Activated naive CD4-positive, alpha-beta T cell treated with Interleukin-2 at 50 U/mL for 16 hours (primary cell): ENCODE measurements at regions not wholly inside any gene's neighbourhood (a gene's known extent, or its start where the extent isn't known, plus 50 kb on each side); places are given as distances from the start of the nearest gene placed in this dataset.
"Not testable (repeated sequence)": the region's sequence is repeated elsewhere in the genome, so short reads cannot be mapped to it uniquely, and the experiment has no call there.

ENCODE experiments used
- DNase-seq: peaks from one replicate; pipeline ENCODE4 v3.0.0-alpha.2; 2020

GRCh38 chr1:234782791-234783190 is 172.8 kb upstream of the IRF2BP2 start:
- no peak for DNase-seq

GRCh38 chr1:234782105-234782751 is 172.2 kb upstream of the IRF2BP2 start:
- DNase-seq = no peak

- peak; percentile 44 for DNase-seq
These were observed 171.5 kb upstream of the IRF2BP2 start for GRCh38 chr1:234781241-234782065.

- DNase-seq = no peak
These were observed 170.7 kb upstream of the IRF2BP2 start for GRCh38 chr1:234780531-234781162.

GRCh38 chr1:234780112-234780511 is 170.1 kb upstream of the IRF2BP2 start:
- DNase-seq = no peak

DNA sequence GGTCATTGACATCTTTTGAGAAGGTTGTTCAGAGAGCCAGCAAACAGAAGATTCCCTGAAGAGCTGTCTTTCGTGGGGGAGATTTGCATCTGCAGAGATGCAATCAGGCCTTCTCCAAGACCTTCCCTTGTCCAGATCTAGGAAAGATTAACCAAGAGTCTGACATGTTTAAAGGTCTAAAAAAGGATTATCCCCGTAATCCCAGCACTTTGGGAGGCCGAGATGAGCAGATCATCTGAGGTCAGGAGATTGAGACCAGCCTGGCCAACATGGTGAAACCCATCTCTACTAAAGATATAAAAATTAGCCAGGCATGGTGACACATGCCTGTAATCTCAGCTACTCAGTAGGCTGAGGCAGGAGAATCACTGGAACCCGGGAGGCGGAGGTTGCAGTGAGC is 169.6 kb upstream of the IRF2BP2 start:
- not testable (repeated sequence) for DNase-seq

DNA sequence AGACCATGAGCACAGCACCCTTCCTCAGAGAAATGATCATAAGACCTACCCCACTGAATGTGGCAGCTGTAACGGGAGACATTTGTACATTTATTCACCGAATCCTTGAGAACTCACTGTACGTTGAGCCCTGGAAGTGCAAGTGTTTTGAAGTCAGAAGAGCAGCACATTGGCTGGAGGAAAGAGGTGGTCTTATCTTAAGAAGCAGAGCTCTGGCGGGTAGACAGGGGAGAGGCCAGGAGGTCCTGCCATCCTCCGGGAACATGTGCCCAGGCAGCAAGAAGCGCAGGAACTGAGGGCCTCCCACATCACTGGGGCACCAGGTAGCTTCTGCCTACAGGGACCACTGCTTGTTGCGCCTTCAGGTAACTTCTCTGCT is 169.2 kb upstream of the IRF2BP2 start:
- no peak for DNase-seq

GRCh38 chr1:234778221-234779159 is 168.5 kb upstream of the IRF2BP2 start:
- no peak for DNase-seq

GRCh38 chr1:234777856-234778220 is 167.9 kb upstream of the IRF2BP2 start:
- DNase-seq = no peak

DNA sequence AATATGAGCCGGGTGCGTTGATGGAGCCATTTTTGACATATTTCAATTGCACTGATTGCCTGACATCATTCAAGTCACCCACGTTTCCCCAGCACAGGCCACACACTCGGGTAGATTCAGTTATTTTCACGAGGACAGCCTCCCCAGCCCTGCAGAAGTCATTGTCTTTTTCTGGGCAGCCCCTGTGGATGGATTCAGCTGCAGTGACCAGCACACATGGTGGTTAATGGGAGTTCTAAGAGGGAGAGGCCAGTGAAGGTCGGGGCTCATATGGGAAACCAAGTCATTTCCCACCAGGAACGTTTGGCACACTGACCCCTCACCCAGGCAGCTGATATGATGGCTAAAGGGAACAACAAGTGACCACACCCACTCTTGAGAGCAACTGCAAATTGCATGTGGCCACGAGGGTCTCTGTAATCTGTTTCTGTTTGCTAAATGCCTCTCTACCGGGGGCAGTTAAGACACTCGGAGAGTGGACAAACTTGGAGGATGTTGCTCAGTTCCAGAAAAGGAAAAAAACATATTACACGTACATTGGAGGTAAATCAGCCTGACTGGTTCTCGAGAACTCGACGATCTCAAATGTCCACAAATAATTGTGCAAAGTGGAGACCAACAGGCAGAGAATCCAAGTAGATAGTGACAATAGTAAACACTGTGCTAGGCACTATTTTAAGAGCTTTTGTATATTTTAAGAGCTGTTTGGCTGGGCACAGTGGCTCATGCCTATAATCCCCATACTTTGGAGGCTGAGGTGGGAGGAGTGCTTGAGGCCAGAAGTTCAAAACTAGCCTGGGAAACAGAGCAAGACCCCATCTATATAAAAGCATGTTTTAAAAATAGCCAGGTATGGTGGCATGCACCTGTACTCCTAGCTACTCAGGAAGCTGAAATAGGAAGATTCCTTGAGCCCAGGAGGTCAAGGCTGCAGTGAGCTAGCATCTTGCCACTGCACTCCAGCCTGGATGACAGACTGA is 167.2 kb upstream of the IRF2BP2 start:
- no peak for DNase-seq

GRCh38 chr1:234776256-234776875 is 166.4 kb upstream of the IRF2BP2 start:
- no peak for DNase-seq

DNA sequence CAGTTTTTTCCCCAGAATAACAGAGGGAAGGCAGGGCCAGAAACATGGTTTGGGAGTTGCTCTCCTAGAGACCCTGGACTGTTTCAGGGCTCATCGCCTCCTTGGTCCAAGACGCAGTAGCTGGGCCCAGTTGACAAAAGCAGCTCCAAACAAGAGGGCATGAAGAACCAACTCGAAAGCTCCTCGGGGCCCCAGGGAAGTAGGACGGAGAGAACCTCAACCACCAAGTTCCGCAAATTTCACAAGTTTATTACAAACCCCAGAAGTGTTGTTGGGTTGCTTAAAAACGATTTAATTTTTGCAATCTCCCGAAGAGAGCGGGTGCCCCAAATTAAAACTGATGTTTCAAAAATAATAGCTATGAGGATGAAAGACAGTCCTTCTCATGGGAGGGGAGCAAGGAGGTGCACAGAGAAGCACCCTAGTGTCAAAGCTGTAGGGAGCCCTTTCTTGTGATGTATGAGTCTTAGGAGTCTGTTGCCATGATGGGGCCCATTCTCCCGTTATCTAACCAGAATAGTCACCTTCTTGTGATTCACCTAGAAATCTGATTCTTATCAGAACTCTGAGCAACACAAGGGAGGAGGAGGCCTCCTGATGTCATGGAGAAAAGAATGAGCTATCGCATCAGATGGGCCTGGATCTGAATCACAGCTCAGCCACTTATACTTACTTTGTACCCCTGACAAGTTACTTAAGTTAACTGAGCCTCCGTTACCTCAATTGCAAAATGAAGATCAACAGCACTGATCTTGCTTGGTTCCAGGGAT is 165.7 kb upstream of the IRF2BP2 start:
- DNase-seq = peak; percentile 35

DNA sequence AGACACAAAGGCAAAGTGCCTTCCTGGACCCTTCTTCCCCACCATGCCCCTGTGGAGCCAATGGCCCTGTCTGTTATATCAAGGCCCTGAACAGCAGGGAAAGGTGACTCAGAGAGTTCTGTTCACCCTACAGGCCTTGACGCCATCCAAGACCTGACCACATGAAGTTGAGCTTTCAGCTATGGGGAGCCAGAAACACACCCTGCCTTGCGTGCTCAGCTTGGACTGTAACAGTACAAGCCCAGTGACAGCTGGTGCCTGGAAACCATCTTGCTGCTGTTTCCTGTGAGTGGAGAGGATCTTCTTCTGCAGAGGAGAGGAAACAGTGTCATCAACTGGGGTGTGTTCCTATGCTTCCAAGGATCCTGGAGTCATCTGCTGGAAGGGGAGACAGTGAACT is 165.0 kb upstream of the IRF2BP2 start:
- no peak for DNase-seq

DNA sequence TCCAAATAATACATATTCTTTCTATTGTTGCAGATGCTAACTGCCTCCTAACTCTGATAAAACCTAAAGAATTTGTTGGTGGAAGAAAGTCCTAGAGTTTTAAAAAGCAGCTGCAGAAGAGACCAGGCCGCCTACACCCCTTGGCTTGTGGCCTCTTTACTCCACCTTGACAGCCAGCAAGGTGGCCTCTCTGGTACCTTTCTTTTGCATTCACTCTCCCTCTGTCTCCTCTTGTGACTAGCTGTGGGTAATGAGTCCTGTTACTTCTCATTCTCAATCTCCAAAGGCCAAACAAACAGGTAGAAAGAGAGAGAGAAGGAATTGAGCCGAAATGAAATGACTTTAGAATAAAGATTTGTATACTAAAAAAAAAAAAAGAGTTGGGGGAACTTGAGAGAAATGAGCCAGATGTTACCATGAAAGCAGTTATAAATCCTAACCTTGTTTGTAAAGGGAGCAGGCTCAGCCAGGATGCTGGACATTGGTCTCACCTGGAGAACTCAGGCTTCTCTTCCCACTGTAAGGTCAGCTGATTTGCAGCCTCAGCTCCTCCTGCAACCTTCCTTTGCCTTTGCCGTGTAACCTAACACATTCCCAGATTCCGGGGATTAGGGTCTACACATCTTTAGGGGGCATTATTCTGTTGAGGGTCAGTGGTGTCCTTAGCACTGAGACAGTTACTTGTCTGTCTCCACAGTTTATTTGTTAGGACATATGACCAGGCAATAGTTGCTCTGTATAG is 164.1 kb upstream of the IRF2BP2 start:
- no peak for DNase-seq

DNA sequence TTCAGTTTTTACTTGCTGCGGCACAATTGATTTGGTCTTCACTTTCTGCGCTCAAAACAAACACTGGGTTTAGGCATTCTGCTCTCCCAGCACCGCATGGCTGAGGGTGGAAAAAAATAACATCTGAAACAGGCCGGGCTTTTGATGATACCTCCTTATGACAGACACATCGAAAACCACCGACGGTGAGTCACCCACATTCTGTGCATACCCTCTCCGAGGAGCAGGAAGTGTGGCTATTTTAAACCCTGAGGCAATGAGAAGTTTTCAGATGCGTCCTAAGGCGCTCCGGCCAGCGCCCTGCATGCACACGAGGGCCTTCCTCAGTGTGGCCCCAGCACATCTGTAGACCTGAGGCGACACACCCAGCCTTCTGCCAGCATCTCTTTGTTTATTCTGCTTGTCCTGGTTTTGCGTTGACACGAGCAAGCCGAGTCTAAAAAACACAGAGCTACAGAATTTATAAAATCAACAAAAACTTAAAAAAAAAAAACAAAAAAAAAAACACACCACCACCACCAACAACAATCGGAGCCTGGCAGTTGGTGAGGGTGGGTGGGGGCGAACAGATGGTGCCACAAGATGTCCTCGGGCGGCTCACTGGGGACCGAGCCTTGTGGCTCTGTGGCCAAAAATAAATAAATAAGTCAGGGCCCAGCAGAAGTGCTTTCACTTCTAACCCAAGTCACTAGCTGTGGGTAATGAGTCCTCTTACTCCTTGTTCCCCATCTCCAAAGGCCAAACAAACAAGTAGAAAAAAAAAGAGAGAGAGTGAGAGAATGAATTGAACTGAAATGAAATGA is 162.6 kb upstream of the IRF2BP2 start:
- peak; percentile 89 for DNase-seq

GRCh38 chr1:234771642-234772344 is 161.8 kb upstream of the IRF2BP2 start:
- no peak for DNase-seq

GRCh38 chr1:234770924-234771540 is 161.1 kb upstream of the IRF2BP2 start:
- no peak for DNase-seq
